ENCODE measurements at regions not wholly inside any gene's neighbourhood (a gene's known extent, or its start where the extent isn't known, plus 50 kb on each side); places are given as distances from the start of the nearest gene placed in this dataset.

GRCh38 chr21:38994042-38994441, 188.3 kb downstream of the ETS2 start:
- no peaks in the 10 kb centered on the region for H3K36me3 Mint-ChIP-seq (ENCODE audit: insufficient read depth)
- H3K27me3 Mint-ChIP-seq (ENCODE audit: low read depth) = peaks cover 26% of the 10 kb centered on the region
- H3K9me3 Mint-ChIP-seq = no peaks in the 10 kb centered on the region
- H3K4me3 Mint-ChIP-seq = no peak overlapping the region
- DNase-seq = no peak
- ATAC-seq = no peak
- no peaks in the 10 kb centered on the region for H3K4me1 Mint-ChIP-seq (ENCODE audit: low read depth)

DNA sequence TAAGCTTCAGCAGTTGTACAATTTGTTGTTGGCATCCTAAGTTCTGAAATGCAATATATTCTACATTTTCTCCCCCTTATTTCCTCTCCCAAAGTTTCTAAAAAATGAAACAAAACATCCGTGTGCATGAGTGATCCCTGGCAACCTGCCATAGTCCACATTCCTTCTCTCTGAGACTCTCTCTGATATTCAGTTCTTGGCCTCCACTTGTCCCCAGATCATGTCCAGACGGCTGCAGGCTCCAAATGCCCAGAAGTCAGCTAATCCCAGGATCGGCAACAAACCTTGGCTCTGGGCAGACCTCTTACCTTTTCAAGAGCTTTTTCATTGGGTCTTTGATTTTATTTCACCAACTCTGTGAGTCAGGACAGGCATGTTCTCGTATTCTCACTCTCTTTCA, 187.8 kb downstream of the ETS2 start:
- Mint-ChIP-seq H3K36me3 (ENCODE audit: insufficient read depth) (no peaks in the 10 kb centered on the region), H3K27me3 (ENCODE audit: low read depth) (peaks cover 28% of the 10 kb centered on the region), H3K4me3 (no peak overlapping the region), H3K4me1 (ENCODE audit: low read depth) (no peaks in the 10 kb centered on the region), H3K9me3 (no peaks in the 10 kb centered on the region)
- DNase-seq = no peak
- no peak for ATAC-seq

GRCh38 chr21:38992737-38993136, 187.0 kb downstream of the ETS2 start:
- Mint-ChIP-seq H3K27me3 (ENCODE audit: low read depth) (peaks cover 34% of the 10 kb centered on the region), H3K4me1 (ENCODE audit: low read depth) (no peaks in the 10 kb centered on the region), H3K36me3 (ENCODE audit: insufficient read depth) (no peaks in the 10 kb centered on the region), H3K9me3 (no peaks in the 10 kb centered on the region), H3K4me3 (no peak overlapping the region)
- ATAC-seq (no peak), DNase-seq (no peak)

DNA sequence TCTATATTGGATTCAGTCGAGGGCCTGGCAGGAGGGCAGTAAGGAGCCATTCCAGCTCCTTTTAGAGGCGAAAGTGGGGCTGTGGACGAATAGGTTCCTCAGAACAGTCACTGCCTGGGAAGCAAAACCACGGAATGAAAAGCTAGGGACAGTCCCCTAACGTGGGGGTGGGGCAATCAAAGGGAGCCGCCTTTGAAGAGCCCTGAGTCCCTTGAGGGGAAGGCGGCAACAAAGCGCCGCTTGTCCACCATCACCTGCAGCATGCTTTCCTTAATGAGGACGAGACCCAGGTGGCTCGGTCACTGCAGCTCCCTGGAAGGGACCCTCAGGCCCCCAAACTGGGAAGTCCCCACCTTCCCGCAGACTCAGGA, 184.7 kb downstream of the ETS2 start:
- no peaks in the 10 kb centered on the region for H3K36me3 Mint-ChIP-seq (ENCODE audit: insufficient read depth)
- H3K27me3 Mint-ChIP-seq (ENCODE audit: low read depth) = peaks cover 38% of the 10 kb centered on the region
- peaks cover 6% of the 10 kb centered on the region for H3K4me1 Mint-ChIP-seq (ENCODE audit: low read depth)
- DNase-seq (no peak), ATAC-seq (no peak)
- no peak overlapping the region for H3K4me3 Mint-ChIP-seq
- no peaks in the 10 kb centered on the region for H3K9me3 Mint-ChIP-seq

GRCh38 chr21:38989745-38990423, 184.2 kb downstream of the ETS2 start:
- no peak for ATAC-seq
- no peak for DNase-seq
- Mint-ChIP-seq H3K27me3 (ENCODE audit: low read depth) (peaks cover 43% of the 10 kb centered on the region), H3K4me1 (ENCODE audit: low read depth) (peaks cover 11% of the 10 kb centered on the region), H3K9me3 (no peaks in the 10 kb centered on the region), H3K36me3 (ENCODE audit: insufficient read depth) (no peaks in the 10 kb centered on the region), H3K4me3 (no peak overlapping the region)

- DNase-seq = no peak
These were observed 183.6 kb downstream of the ETS2 start for GRCh38 chr21:38989379-38989744.

DNA sequence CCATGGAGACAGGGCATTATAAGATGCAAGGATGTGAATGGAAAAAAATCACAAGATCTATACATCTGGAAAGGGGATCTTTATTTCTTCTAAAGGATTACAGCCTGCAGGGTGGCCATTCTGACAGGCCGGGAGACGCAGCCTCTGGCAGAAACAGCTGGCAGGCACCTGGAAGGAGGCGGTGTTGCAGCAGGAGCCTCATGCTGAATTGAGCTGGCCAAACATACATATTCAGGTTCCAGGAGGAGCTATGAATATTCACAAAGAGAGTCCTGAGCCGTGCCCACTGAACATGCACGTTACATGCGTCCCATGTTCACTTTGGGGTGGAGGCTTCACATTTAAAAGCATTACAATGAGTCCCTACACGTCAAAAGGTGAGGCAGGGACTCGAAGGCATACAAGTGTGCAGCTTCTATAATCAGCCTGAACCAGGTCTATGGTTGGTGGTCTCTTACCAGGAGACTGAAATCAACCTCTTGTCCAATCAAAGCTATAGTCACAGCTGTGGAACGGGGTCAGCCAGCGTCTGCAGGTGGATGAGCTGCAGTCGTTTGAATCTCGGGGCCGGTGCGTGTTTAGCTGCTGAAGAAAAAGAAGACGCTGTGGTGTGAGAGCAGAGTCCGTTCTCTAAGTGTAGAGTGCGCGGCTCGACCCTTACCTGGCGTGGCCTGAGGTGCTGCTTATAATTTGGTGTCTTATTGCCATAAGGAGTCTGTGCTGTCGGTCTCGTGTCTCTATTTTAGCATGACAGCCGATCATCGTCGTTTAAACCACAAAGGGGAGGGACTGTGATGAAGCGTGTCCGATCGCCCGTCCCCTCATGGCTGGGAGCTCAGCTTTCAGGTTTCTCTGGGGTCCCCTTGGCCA, 183.0 kb downstream of the ETS2 start:
- H3K9me3 Mint-ChIP-seq = no peaks in the 10 kb centered on the region
- H3K36me3 Mint-ChIP-seq (ENCODE audit: insufficient read depth) = no peaks in the 10 kb centered on the region
- H3K4me3 Mint-ChIP-seq = no peak overlapping the region

More at GRCh38 chr21:38989379-38989744, 183.6 kb downstream of the ETS2 start:
- Mint-ChIP-seq H3K9me3 (no peaks in the 10 kb centered on the region), H3K4me1 (ENCODE audit: low read depth) (peaks cover 13% of the 10 kb centered on the region), H3K36me3 (ENCODE audit: insufficient read depth) (no peaks in the 10 kb centered on the region), H3K27me3 (ENCODE audit: low read depth) (peaks cover 46% of the 10 kb centered on the region), H3K4me3 (no peak overlapping the region)
- no peak for ATAC-seq

DNA sequence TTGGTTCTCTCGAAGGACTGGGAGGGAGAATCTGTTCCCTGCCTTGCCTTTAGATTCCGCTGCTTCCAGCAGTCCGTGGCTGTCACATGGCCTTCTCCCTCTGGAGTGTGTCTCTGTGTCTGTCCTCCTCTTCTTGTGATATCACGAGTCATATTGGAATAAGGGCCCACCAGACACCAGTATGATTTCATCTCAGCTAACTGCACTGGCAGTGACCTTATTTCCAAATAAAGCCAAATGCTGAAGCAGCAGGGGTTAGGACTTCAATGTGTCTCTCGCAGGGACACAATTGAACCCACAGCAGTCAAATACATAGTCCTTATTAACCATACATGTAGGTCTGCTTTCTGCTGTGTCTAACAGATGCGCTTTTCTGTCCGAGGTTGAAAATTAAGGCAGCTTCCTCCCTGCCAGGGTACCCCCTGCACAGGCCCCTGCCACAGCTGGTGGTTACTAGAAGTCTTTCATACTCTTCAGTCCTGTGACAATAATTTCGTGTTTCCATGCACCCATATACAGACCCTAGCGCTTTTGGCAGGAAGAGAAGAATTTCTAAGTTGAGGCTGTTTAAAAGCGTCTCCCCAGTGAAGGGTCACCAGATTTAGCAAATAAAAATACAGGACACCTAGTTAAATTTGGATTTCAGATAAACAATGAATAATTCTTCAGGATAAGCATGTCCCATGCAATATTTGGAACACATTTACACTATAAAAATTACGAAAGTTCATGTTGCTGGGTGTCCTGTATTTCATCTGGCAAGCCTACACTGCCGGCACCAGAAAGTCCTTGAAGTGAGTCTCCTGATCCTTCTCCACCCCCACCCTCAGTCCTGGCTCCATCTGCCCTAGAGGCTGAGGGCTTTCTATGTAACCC, 182.1 kb downstream of the ETS2 start:
- no peaks in the 10 kb centered on the region for H3K9me3 Mint-ChIP-seq
- H3K27me3 Mint-ChIP-seq (ENCODE audit: low read depth) = peaks cover 55% of the 10 kb centered on the region
- DNase-seq (no peak), ATAC-seq (no peak)
- H3K36me3 Mint-ChIP-seq (ENCODE audit: insufficient read depth) = no peaks in the 10 kb centered on the region
- H3K4me1 Mint-ChIP-seq (ENCODE audit: low read depth) = peaks cover 13% of the 10 kb centered on the region
- H3K4me3 Mint-ChIP-seq = no peak overlapping the region

More for the DNA sequence above, 183.0 kb downstream of the ETS2 start:
- H3K27me3 Mint-ChIP-seq (ENCODE audit: low read depth) = peaks cover 51% of the 10 kb centered on the region
- H3K4me1 Mint-ChIP-seq (ENCODE audit: low read depth) = peaks cover 13% of the 10 kb centered on the region
- no peak for DNase-seq
- no peak for ATAC-seq

- H3K4me3 Mint-ChIP-seq = no peak overlapping the region
- H3K4me1 Mint-ChIP-seq (ENCODE audit: low read depth) = peaks cover 13% of the 10 kb centered on the region
- DNase-seq (no peak), ATAC-seq (no peak)
- H3K9me3 Mint-ChIP-seq = no peaks in the 10 kb centered on the region
- no peaks in the 10 kb centered on the region for H3K36me3 Mint-ChIP-seq (ENCODE audit: insufficient read depth)
- H3K27me3 Mint-ChIP-seq (ENCODE audit: low read depth) = peaks cover 56% of the 10 kb centered on the region
These were observed 181.3 kb downstream of the ETS2 start for GRCh38 chr21:38986806-38987632.

DNA sequence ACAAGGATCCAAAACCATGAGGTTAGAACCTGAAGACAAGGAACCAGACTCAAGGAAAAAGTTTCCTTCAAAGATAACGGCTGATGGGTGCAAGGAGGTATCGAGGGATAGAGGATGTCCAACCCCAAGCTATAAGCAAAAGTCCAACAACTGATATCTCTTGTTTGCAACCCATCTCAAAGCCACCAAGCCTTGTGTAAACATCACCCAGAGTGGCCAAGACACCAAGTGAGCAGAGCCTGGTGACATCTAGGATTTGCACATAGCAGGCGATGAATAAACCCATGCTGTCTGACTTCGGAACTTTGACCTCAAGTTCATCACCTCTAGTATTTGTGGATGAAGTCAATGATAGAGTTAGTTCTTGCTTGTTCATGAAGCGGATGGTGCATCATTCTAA, 180.7 kb downstream of the ETS2 start:
- no peak for DNase-seq
- H3K27me3 Mint-ChIP-seq (ENCODE audit: low read depth) = peaks cover 61% of the 10 kb centered on the region
- no peaks in the 10 kb centered on the region for H3K9me3 Mint-ChIP-seq
- no peak for ATAC-seq
- H3K36me3 Mint-ChIP-seq (ENCODE audit: insufficient read depth) = no peaks in the 10 kb centered on the region
- no peak overlapping the region for H3K4me3 Mint-ChIP-seq
- peaks cover 13% of the 10 kb centered on the region for H3K4me1 Mint-ChIP-seq (ENCODE audit: low read depth)

DNA sequence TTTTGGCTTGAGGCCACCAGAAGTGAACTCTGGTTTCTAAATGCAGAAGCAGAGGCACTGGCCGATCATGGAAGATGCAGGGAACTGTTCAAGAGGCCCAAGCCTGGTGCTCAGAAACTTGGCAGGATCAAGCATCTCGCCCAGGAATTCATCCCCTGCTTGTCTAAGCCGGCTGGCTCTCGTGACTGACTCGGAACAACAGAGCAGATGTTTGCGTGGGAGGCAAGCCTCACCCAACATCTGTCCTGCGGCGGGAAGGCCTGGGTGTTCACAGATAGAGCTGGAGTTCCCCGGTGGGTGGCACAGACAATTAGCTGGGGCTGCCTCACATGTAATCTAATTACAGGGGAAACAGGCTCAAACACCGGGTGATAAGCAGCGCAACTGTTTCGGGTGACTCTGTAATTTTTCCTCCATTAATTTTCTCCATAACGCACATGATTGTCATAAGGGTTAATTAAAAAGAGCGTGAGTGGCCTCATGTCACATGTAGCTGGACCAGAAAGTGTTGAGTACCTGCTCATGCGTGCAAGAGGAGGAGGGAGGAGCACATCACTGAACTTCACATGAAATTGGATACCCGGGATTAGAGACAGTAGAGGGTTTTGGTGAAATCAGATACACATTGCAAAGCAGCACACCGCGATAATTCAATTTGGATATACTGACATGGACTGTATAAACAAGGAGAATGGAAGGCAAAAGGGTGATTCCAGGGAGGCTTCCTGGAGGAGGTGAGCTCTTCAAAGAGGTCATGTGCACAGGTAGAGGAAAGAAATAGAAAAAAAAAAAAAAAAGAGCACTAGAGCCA, 180.0 kb downstream of the ETS2 start:
- H3K27me3 Mint-ChIP-seq (ENCODE audit: low read depth) = peaks cover 64% of the 10 kb centered on the region
- ATAC-seq (peak; percentile 86), DNase-seq (peak; percentile 9)
- H3K4me1 Mint-ChIP-seq (ENCODE audit: low read depth) = peaks cover 13% of the 10 kb centered on the region
- no peaks in the 10 kb centered on the region for H3K9me3 Mint-ChIP-seq
- no peaks in the 10 kb centered on the region for H3K36me3 Mint-ChIP-seq (ENCODE audit: insufficient read depth)
- no peak overlapping the region for H3K4me3 Mint-ChIP-seq

DNA sequence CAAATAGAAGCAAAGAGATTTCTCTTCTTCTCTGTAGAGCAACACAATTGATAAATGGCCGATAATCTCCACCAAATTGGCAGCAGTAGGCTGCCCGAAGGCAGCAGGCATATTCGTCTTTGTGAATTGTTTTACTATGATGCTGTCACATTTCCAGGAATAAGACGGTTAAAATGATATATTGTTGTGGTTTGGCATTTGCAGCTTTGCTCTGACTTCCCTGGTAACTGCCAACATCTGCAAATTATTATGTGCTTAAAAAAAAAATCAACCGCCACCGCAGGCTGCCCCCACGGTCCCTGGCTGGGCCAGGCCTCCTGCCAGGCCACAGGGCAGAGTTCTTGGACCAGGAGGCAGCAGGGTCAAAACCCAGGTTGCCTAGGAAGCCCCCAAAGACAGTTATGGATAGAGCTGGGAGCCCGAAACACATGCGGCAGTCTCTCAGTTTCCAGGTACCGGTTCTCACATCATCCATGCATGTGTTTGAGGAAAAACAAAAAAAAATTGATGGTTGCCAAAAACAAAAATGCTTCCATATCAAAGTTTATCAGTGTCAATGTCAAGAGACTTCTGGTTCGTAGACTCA, 179.3 kb downstream of the ETS2 start:
- H3K9me3 Mint-ChIP-seq = no peaks in the 10 kb centered on the region
- no peak overlapping the region for H3K4me3 Mint-ChIP-seq
- peaks cover 13% of the 10 kb centered on the region for H3K4me1 Mint-ChIP-seq (ENCODE audit: low read depth)
- ATAC-seq (peak; percentile 21 to 32), DNase-seq (no peak)
- peaks cover 67% of the 10 kb centered on the region for H3K27me3 Mint-ChIP-seq (ENCODE audit: low read depth)
- no peaks in the 10 kb centered on the region for H3K36me3 Mint-ChIP-seq (ENCODE audit: insufficient read depth)

DNA sequence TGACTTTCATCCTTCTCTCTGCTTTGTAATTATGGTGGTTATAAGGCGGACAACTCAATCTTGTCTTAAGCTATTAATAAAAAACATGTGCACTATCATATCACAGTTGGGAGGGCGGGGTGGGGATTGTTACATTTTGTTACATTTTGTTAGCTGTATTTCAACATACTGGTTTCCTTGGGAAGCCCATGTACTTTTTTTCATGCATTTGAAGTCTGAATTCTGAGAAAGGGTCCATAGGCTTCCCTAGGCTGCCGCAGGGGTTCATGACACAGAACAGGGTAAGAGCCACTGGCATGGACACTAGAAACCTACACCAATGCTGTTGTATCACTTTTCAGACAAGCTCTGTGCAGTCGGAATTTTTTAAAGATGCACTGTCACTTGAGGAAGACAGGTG, 178.8 kb downstream of the ETS2 start:
- DNase-seq (no peak), ATAC-seq (no peak)
- H3K4me1 Mint-ChIP-seq (ENCODE audit: low read depth) = peaks cover 13% of the 10 kb centered on the region
- H3K36me3 Mint-ChIP-seq (ENCODE audit: insufficient read depth) = no peaks in the 10 kb centered on the region
- H3K27me3 Mint-ChIP-seq (ENCODE audit: low read depth) = peaks cover 67% of the 10 kb centered on the region
- H3K9me3 Mint-ChIP-seq = no peaks in the 10 kb centered on the region
- no peak overlapping the region for H3K4me3 Mint-ChIP-seq
